ENCODE measurements at regions not wholly inside any gene's neighbourhood (a gene's known extent, or its start where the extent isn't known, plus 50 kb on each side); places are given as distances from the start of the nearest gene placed in this dataset.

GRCh38 chr7:24422441-24423010 lies 138.5 kb downstream of the NPY start:
- TF ChIP-seq CTCF (IDR thresholded peaks at IDR 0.05; ENCODE audit: low read depth, low read length) = no peak
- no peak for DNase-seq (ENCODE audit: extremely low read depth, low read depth)

GRCh38 chr7:24425664-24426063 lies 141.7 kb downstream of the NPY start:
- TF ChIP-seq CTCF (IDR thresholded peaks at IDR 0.05; ENCODE audit: low read depth, low read length) = no peak
- no peak for DNase-seq (ENCODE audit: extremely low read depth, low read depth)

GRCh38 chr7:24427048-24427447 lies 143.1 kb downstream of the NPY start:
- no peak for DNase-seq (ENCODE audit: extremely low read depth, low read depth)
- TF ChIP-seq CTCF (IDR thresholded peaks at IDR 0.05; ENCODE audit: low read depth, low read length) = no peak

- no peak for TF ChIP-seq CTCF (IDR thresholded peaks at IDR 0.05; ENCODE audit: low read depth, low read length)
- no peak for DNase-seq (ENCODE audit: extremely low read depth, low read depth)
Measured at GRCh38 chr7:24428676-24429075, 144.6 kb upstream of the PALS2 start.

- DNase-seq (ENCODE audit: extremely low read depth, low read depth) = no peak
- no peak for TF ChIP-seq CTCF (IDR thresholded peaks at IDR 0.05; ENCODE audit: low read depth, low read length)
Measured at GRCh38 chr7:24432677-24433076, 140.6 kb upstream of the PALS2 start.

GRCh38 chr7:24434972-24435371 lies 138.3 kb upstream of the PALS2 start:
- TF ChIP-seq CTCF (IDR thresholded peaks at IDR 0.05; ENCODE audit: low read depth, low read length) = no peak
- no peak for DNase-seq (ENCODE audit: extremely low read depth, low read depth)

GRCh38 chr7:24436131-24436920 lies 136.9 kb upstream of the PALS2 start:
- no peak for DNase-seq (ENCODE audit: extremely low read depth, low read depth)
- TF ChIP-seq CTCF (IDR thresholded peaks at IDR 0.05; ENCODE audit: low read depth, low read length) = no peak

All from AG09319 (cell line).